ENCODE measurements at regions not wholly inside any gene's neighbourhood (a gene's known extent, or its start where the extent isn't known, plus 50 kb on each side); places are given as distances from the start of the nearest gene placed in this dataset.
"Not testable (repeated sequence)": the region's sequence is repeated elsewhere in the genome, so short reads cannot be mapped to it uniquely, and the experiment has no call there.

- no peak for DNase-seq (ENCODE audit: low spot score)
- in situ Hi-C loops (cut with MboI; ENCODE audit: low sequenced_read_pairs, unreplicated experiment), result no loop called here
- no peak for TF ChIP-seq CTCF (IDR thresholded peaks at IDR 0.05; ENCODE audit: borderline replicate concordance, control extremely low read depth, extremely low read depth, insufficient read depth, missing control alignments)
Observed at GRCh38 chr1:217040711-217041455, 317.7 kb upstream of the ESRRG start.

GRCh38 chr1:217039926-217040325, 316.7 kb upstream of the ESRRG start:
- in situ Hi-C loops (cut with MboI; ENCODE audit: low sequenced_read_pairs, unreplicated experiment), result no loop called here
- TF ChIP-seq CTCF (IDR thresholded peaks at IDR 0.05; ENCODE audit: borderline replicate concordance, control extremely low read depth, extremely low read depth, insufficient read depth, missing control alignments), result no peak

GRCh38 chr1:217039139-217039538, 315.9 kb upstream of the ESRRG start:
- DNase-seq (ENCODE audit: low spot score), result not testable (repeated sequence)

More at GRCh38 chr1:217039926-217040325, 316.7 kb upstream of the ESRRG start:
- DNase-seq (ENCODE audit: low spot score), result no peak

GRCh38 chr1:217036757-217037156, 313.5 kb upstream of the ESRRG start:
- in situ Hi-C loops (cut with MboI; ENCODE audit: low sequenced_read_pairs, unreplicated experiment), result no loop called here
- DNase-seq (ENCODE audit: low spot score), result no peak

More at GRCh38 chr1:217039139-217039538, 315.9 kb upstream of the ESRRG start:
- in situ Hi-C loops (cut with MboI; ENCODE audit: low sequenced_read_pairs, unreplicated experiment), result not testable (repeated sequence)

GRCh38 chr1:217032715-217033367, 309.6 kb upstream of the ESRRG start:
- no peak for TF ChIP-seq CTCF (IDR thresholded peaks at IDR 0.05; ENCODE audit: borderline replicate concordance, control extremely low read depth, extremely low read depth, insufficient read depth, missing control alignments)
- no peak for DNase-seq (ENCODE audit: low spot score)
- in situ Hi-C loops (cut with MboI; ENCODE audit: low sequenced_read_pairs, unreplicated experiment), result no loop called here

More at GRCh38 chr1:217036757-217037156, 313.5 kb upstream of the ESRRG start:
- no peak for TF ChIP-seq CTCF (IDR thresholded peaks at IDR 0.05; ENCODE audit: borderline replicate concordance, control extremely low read depth, extremely low read depth, insufficient read depth, missing control alignments)

- no peak for DNase-seq (ENCODE audit: low spot score)
- no peak for TF ChIP-seq CTCF (IDR thresholded peaks at IDR 0.05; ENCODE audit: borderline replicate concordance, control extremely low read depth, extremely low read depth, insufficient read depth, missing control alignments)
- in situ Hi-C loops (cut with MboI; ENCODE audit: low sequenced_read_pairs, unreplicated experiment), result no loop called here
Observed at GRCh38 chr1:217029281-217030157, 306.3 kb upstream of the ESRRG start.
